ENCODE measurements at regions not wholly inside any gene's neighbourhood (a gene's known extent, or its start where the extent isn't known, plus 50 kb on each side); places are given as distances from the start of the nearest gene placed in this dataset.
A peak's percentile ranks its signal among the peaks of the same experiment; 100 is the strongest.

DNA sequence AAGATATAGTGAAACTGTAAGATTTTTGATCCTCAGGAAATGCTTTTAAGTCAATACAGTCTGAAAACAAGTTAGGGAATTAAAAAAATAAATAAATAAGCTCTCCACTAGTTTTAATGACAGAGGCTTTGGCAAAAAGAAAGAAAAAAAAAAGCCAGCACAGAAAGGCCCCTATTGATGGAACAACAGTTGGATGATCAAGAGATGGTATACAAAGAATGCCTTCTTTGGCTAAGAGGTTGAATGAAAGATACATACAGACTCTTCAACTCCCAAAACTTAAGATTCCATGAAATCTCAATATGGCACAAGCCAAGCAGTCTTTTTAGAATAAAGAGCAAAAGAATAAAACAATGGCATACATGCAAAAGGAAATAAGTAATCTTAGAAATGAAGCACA, 64.0 kb upstream of the GALNT5 start:
- no peaks in the 10 kb centered on the region for H3K79me2 ChIP-seq (ENCODE audit: control insufficient read depth, insufficient read depth, low read length)
- no peak for DNase-seq (ENCODE audit: low read depth in 2 of 2)
- peaks cover 6% of the 10 kb centered on the region for H3K4me1 ChIP-seq (ENCODE audit: control insufficient read depth, extremely low read depth, insufficient read depth, low read length)
- H4K20me1 ChIP-seq (ENCODE audit: control insufficient read depth, extremely low read depth, insufficient read depth, low read length) = no peaks in the 10 kb centered on the region
- H3K9ac ChIP-seq (ENCODE audit: insufficient read depth, low read length) = no peak overlapping the region
- H3K27me3 ChIP-seq (ENCODE audit: control insufficient read depth, insufficient read depth, low read length) = no peaks in the 10 kb centered on the region
- H2AFZ ChIP-seq (ENCODE audit: low read length) = peak overlapping the region; percentile 10
- no peak overlapping the region for H3K27ac ChIP-seq (ENCODE audit: insufficient read depth, low read length)
- no peak for TF ChIP-seq CTCF (conservative IDR thresholded peaks at IDR 0.05 in 1 of 2, IDR thresholded peaks at IDR 0.05 in 1 of 2; ENCODE audit: low read depth in 1 of 2, low read length in 2 of 2)
- no peak for TF ChIP-seq EZH2 (IDR thresholded peaks at IDR 0.05; ENCODE audit: low read length, missing control alignments)
- no peaks in the 10 kb centered on the region for H3K9me3 ChIP-seq (ENCODE audit: control insufficient read depth, insufficient read depth, low read depth, low read length)
- no peaks in the 10 kb centered on the region for H3K36me3 ChIP-seq (ENCODE audit: control insufficient read depth, insufficient read depth, low read length)
- H3K4me2 ChIP-seq (ENCODE audit: extremely low read depth, insufficient read depth, low read length) = no peak overlapping the region
- H3K4me3 ChIP-seq (replicated peaks in 1 of 4; ENCODE audit: control extremely low read depth in 1 of 4, insufficient read depth in 1 of 4, low read depth in 3 of 4, low read length in 4 of 4) = no peak overlapping the region

DNA sequence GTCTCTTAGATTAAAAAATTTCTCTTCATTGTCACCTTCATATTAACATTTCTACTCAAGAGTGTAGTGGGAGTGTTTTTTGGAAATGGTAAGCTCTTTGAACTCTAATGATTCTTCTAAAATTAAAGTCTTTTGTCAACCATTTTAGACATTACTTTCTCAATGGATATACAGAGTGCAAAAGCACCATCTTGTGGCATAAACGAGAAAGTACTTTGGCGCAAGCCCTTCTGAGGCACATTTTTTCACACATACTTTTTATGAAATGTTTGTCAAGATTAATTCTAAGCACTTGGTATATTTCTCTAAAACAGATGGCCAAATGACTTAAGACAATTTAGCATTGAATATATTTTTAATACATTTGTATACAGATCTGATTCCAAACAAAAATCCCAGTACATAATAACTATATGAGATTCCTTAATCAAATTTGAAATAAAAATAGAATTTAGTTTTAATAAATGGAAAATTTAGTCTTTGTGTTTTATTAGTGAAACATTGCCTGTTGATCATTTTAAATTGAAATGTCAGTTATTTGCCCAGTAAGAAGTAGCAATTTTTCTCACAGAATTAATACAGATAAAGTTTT, 63.3 kb upstream of the GALNT5 start:
- DNase-seq (ENCODE audit: low read depth in 2 of 2) = peak; percentile 62 to 84
- H3K79me2 ChIP-seq (ENCODE audit: control insufficient read depth, insufficient read depth, low read length) = no peaks in the 10 kb centered on the region
- H3K4me1 ChIP-seq (ENCODE audit: control insufficient read depth, extremely low read depth, insufficient read depth, low read length) = peaks cover 6% of the 10 kb centered on the region
- H3K9ac ChIP-seq (ENCODE audit: insufficient read depth, low read length) = no peak overlapping the region
- TF ChIP-seq EZH2 (IDR thresholded peaks at IDR 0.05; ENCODE audit: low read length, missing control alignments) = no peak
- peak; percentile 68 to 77 for TF ChIP-seq CTCF (conservative IDR thresholded peaks at IDR 0.05 in 1 of 2, IDR thresholded peaks at IDR 0.05 in 1 of 2; ENCODE audit: low read depth in 1 of 2, low read length in 2 of 2)
- no peak overlapping the region for H3K4me2 ChIP-seq (ENCODE audit: extremely low read depth, insufficient read depth, low read length)
- H3K9me3 ChIP-seq (ENCODE audit: control insufficient read depth, insufficient read depth, low read depth, low read length) = no peaks in the 10 kb centered on the region
- no peak overlapping the region for H3K4me3 ChIP-seq (replicated peaks in 1 of 4; ENCODE audit: control extremely low read depth in 1 of 4, insufficient read depth in 1 of 4, low read depth in 3 of 4, low read length in 4 of 4)
- H3K36me3 ChIP-seq (ENCODE audit: control insufficient read depth, insufficient read depth, low read length) = no peaks in the 10 kb centered on the region
- H3K27ac ChIP-seq (ENCODE audit: insufficient read depth, low read length) = no peak overlapping the region
- peak overlapping the region; percentile 10 for H2AFZ ChIP-seq (ENCODE audit: low read length)
- H3K27me3 ChIP-seq (ENCODE audit: control insufficient read depth, insufficient read depth, low read length) = no peaks in the 10 kb centered on the region
- no peaks in the 10 kb centered on the region for H4K20me1 ChIP-seq (ENCODE audit: control insufficient read depth, extremely low read depth, insufficient read depth, low read length)

DNA sequence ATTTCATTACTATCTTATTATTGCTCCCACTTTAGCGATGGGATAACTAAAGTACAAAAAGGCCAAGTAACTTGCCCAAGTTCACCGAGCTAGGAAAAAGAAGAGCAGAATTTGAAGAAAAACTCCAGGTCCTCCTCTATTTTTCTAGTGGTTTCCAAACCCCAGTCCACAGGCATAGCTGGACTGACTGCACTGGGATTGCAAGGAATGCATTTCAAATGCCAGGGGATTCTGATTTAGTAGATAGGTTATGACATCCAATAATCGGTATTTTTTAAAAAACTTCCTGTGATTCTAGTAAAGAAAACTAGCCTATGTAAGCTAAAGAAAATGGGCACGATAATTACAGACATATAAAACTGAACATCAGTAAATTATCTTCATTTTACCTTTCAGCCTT, 62.7 kb upstream of the GALNT5 start:
- H4K20me1 ChIP-seq (ENCODE audit: control insufficient read depth, extremely low read depth, insufficient read depth, low read length) = no peaks in the 10 kb centered on the region
- H3K36me3 ChIP-seq (ENCODE audit: control insufficient read depth, insufficient read depth, low read length) = no peaks in the 10 kb centered on the region
- no peak overlapping the region for H2AFZ ChIP-seq (ENCODE audit: low read length)
- no peak overlapping the region for H3K4me2 ChIP-seq (ENCODE audit: extremely low read depth, insufficient read depth, low read length)
- H3K9me3 ChIP-seq (ENCODE audit: control insufficient read depth, insufficient read depth, low read depth, low read length) = no peaks in the 10 kb centered on the region
- H3K4me3 ChIP-seq (replicated peaks in 1 of 4; ENCODE audit: control extremely low read depth in 1 of 4, insufficient read depth in 1 of 4, low read depth in 3 of 4, low read length in 4 of 4) = no peak overlapping the region
- no peak for TF ChIP-seq CTCF (conservative IDR thresholded peaks at IDR 0.05 in 1 of 2, IDR thresholded peaks at IDR 0.05 in 1 of 2; ENCODE audit: low read depth in 1 of 2, low read length in 2 of 2)
- TF ChIP-seq EZH2 (IDR thresholded peaks at IDR 0.05; ENCODE audit: low read length, missing control alignments) = no peak
- no peak overlapping the region for H3K9ac ChIP-seq (ENCODE audit: insufficient read depth, low read length)
- H3K4me1 ChIP-seq (ENCODE audit: control insufficient read depth, extremely low read depth, insufficient read depth, low read length) = peaks cover 4% of the 10 kb centered on the region
- no peaks in the 10 kb centered on the region for H3K27me3 ChIP-seq (ENCODE audit: control insufficient read depth, insufficient read depth, low read length)
- H3K79me2 ChIP-seq (ENCODE audit: control insufficient read depth, insufficient read depth, low read length) = no peaks in the 10 kb centered on the region
- peak in 1 of 2 donors; percentile 62 for DNase-seq (ENCODE audit: low read depth in 2 of 2)
- no peak overlapping the region for H3K27ac ChIP-seq (ENCODE audit: insufficient read depth, low read length)

Data from fibroblast of lung (primary cell).